Right lobe of liver (tissue), 4 donors: ENCODE measurements at regions not wholly inside any gene's neighbourhood (a gene's known extent, or its start where the extent isn't known, plus 50 kb on each side); places are given as distances from the start of the nearest gene placed in this dataset.

ENCODE experiments used
- POLR2A ChIP-seq: fragments of 450-650 bp; IDR thresholded peaks from one replicate; pipeline ENCODE4 v1.6.1; 2017; ENCODE audit warnings: antibody characterized with exemption, mild to moderate bottlenecking
- TF ChIP-seq, protein P1 (sequence below), 4 donors: fragments of 200-600 bp in 3 of 4; fragments of 450-650 bp in 1 of 4; IDR thresholded peaks; one replicate each; pipeline versions ENCODE4 v1.5.1 to v1.8.0; 2016 to 2022; ENCODE audit warnings: antibody characterized with exemption in 4 of 4, mild to moderate bottlenecking in 2 of 4
- donor health status: DM: no; HTN: no; CAD: no.
- donor health status: DM: no; HTN: no; CAD: no.
- donor health status: DM: no; HTN: yes; CAD: no.

DNA sequence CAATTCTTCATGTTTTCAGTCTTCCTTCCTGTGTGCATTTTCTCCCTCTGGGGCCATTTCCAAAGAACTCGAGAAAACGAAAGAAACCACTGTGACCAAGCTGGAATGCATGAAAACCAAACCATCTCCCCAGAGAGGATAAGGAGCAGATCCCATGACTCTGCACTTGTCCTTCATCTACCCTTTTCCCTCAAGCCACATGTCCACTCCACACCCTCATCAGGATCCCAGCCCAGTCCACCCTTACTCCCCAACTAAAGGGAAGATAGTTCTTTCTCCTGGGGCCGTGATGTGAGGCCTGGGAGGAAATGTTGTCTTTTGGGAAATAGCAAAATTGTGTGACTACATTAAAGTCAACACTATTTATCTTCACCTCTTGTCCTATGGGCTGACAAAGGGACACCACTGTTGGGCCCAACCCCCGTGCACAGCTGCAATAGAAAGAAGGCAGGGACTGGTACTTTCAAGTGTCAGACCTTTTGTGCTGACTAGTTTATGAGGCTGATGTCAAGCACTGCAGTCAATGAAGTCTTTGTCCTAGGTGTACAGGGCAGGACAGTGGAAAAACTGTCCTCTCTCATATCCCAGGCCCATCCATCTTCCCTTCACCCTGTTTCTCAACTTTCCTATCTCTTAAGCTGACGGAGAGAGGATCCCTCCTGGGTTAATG lies 487.1 kb upstream of the NR2F2 start:
- TF ChIP-seq, protein P1, sequence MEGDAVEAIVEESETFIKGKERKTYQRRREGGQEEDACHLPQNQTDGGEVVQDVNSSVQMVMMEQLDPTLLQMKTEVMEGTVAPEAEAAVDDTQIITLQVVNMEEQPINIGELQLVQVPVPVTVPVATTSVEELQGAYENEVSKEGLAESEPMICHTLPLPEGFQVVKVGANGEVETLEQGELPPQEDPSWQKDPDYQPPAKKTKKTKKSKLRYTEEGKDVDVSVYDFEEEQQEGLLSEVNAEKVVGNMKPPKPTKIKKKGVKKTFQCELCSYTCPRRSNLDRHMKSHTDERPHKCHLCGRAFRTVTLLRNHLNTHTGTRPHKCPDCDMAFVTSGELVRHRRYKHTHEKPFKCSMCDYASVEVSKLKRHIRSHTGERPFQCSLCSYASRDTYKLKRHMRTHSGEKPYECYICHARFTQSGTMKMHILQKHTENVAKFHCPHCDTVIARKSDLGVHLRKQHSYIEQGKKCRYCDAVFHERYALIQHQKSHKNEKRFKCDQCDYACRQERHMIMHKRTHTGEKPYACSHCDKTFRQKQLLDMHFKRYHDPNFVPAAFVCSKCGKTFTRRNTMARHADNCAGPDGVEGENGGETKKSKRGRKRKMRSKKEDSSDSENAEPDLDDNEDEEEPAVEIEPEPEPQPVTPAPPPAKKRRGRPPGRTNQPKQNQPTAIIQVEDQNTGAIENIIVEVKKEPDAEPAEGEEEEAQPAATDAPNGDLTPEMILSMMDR (IDR thresholded peaks at IDR 0.05) = no peak
- TF ChIP-seq POLR2A = no peak
